ENCODE measurements at regions not wholly inside any gene's neighbourhood (a gene's known extent, or its start where the extent isn't known, plus 50 kb on each side); places are given as distances from the start of the nearest gene placed in this dataset.

DNA sequence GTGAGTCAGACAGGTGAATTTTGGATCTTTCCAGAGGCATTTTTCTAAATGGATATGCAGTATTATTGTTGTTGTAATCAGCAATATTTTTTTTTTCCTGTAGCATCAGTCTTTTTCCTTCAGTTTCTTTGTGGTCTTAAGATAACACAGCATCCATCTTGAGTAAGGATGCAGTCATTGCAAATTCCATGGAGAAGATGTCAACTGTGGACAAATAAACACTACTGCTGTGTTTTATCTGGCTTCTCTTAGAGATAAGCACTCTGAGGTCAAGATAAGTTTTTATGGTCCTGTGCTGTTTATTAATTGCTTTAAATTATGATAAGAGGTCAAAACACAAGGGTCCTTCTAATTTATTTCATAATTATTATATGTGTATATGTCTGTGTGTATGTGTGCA, 1255.7 kb downstream of the ADGRL3 start:
- H3K79me2 ChIP-seq (ENCODE audit: insufficient read depth) = no peaks in the 10 kb centered on the region
- ChIA-PET POLR2A (no interaction called here), CTCF (no interaction called here)
- H3K9me2 ChIP-seq = 0 out of 2 replicates have a peak, but pooled peaks cover 2% of the 10 kb centered on the region
- no peak for TF ChIP-seq RCOR1 (IDR thresholded peaks at IDR 0.05; ENCODE audit: low read length)
- TF ChIP-seq ELF1 (IDR thresholded peaks at IDR 0.05) = no peak
- TF ChIP-seq SMC3 (IDR thresholded peaks at IDR 0.05; ENCODE audit: low read depth, low read length) = no peak
- no peak for TF ChIP-seq SIN3A (IDR thresholded peaks at IDR 0.05; ENCODE audit: borderline replicate concordance, low read depth, low read length)
- TF ChIP-seq TEAD4 (IDR thresholded peaks at IDR 0.05; ENCODE audit: borderline replicate concordance, insufficient read depth) = no peak
- no peak for TF ChIP-seq YY1 (IDR thresholded peaks at IDR 0.05; ENCODE audit: low read depth)
- no peak for TF ChIP-seq FOXM1 (IDR thresholded peaks at IDR 0.05; ENCODE audit: low read depth)
- TF ChIP-seq, protein P1, sequence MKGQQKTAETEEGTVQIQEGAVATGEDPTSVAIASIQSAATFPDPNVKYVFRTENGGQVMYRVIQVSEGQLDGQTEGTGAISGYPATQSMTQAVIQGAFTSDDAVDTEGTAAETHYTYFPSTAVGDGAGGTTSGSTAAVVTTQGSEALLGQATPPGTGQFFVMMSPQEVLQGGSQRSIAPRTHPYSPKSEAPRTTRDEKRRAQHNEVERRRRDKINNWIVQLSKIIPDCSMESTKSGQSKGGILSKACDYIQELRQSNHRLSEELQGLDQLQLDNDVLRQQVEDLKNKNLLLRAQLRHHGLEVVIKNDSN (IDR thresholded peaks at IDR 0.05; ENCODE audit: borderline replicate concordance, low read depth) = no peak
- TF ChIP-seq, protein P2, sequence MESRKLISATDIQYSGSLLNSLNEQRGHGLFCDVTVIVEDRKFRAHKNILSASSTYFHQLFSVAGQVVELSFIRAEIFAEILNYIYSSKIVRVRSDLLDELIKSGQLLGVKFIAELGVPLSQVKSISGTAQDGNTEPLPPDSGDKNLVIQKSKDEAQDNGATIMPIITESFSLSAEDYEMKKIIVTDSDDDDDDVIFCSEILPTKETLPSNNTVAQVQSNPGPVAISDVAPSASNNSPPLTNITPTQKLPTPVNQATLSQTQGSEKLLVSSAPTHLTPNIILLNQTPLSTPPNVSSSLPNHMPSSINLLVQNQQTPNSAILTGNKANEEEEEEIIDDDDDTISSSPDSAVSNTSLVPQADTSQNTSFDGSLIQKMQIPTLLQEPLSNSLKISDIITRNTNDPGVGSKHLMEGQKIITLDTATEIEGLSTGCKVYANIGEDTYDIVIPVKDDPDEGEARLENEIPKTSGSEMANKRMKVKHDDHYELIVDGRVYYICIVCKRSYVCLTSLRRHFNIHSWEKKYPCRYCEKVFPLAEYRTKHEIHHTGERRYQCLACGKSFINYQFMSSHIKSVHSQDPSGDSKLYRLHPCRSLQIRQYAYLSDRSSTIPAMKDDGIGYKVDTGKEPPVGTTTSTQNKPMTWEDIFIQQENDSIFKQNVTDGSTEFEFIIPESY (IDR thresholded peaks at IDR 0.05; ENCODE audit: borderline replicate concordance, low read depth) = no peak
- TF ChIP-seq, protein P3, sequence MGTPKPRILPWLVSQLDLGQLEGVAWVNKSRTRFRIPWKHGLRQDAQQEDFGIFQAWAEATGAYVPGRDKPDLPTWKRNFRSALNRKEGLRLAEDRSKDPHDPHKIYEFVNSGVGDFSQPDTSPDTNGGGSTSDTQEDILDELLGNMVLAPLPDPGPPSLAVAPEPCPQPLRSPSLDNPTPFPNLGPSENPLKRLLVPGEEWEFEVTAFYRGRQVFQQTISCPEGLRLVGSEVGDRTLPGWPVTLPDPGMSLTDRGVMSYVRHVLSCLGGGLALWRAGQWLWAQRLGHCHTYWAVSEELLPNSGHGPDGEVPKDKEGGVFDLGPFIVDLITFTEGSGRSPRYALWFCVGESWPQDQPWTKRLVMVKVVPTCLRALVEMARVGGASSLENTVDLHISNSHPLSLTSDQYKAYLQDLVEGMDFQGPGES (IDR thresholded peaks at IDR 0.05; ENCODE audit: low read depth, low read length) = no peak
- TF ChIP-seq TCF12 (IDR thresholded peaks at IDR 0.05) = no peak
- TF ChIP-seq, protein P4, sequence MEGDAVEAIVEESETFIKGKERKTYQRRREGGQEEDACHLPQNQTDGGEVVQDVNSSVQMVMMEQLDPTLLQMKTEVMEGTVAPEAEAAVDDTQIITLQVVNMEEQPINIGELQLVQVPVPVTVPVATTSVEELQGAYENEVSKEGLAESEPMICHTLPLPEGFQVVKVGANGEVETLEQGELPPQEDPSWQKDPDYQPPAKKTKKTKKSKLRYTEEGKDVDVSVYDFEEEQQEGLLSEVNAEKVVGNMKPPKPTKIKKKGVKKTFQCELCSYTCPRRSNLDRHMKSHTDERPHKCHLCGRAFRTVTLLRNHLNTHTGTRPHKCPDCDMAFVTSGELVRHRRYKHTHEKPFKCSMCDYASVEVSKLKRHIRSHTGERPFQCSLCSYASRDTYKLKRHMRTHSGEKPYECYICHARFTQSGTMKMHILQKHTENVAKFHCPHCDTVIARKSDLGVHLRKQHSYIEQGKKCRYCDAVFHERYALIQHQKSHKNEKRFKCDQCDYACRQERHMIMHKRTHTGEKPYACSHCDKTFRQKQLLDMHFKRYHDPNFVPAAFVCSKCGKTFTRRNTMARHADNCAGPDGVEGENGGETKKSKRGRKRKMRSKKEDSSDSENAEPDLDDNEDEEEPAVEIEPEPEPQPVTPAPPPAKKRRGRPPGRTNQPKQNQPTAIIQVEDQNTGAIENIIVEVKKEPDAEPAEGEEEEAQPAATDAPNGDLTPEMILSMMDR (IDR thresholded peaks at IDR 0.05) = no peak
- no peak for TF ChIP-seq EP300 (IDR thresholded peaks at IDR 0.05; ENCODE audit: borderline replicate concordance in 1 of 2, low read depth in 1 of 2, low read length in 1 of 2)
- no peak for TF ChIP-seq POLR2AphosphoS5 (IDR thresholded peaks at IDR 0.05; ENCODE audit: low read depth, low read length)
- TF ChIP-seq, protein P5, sequence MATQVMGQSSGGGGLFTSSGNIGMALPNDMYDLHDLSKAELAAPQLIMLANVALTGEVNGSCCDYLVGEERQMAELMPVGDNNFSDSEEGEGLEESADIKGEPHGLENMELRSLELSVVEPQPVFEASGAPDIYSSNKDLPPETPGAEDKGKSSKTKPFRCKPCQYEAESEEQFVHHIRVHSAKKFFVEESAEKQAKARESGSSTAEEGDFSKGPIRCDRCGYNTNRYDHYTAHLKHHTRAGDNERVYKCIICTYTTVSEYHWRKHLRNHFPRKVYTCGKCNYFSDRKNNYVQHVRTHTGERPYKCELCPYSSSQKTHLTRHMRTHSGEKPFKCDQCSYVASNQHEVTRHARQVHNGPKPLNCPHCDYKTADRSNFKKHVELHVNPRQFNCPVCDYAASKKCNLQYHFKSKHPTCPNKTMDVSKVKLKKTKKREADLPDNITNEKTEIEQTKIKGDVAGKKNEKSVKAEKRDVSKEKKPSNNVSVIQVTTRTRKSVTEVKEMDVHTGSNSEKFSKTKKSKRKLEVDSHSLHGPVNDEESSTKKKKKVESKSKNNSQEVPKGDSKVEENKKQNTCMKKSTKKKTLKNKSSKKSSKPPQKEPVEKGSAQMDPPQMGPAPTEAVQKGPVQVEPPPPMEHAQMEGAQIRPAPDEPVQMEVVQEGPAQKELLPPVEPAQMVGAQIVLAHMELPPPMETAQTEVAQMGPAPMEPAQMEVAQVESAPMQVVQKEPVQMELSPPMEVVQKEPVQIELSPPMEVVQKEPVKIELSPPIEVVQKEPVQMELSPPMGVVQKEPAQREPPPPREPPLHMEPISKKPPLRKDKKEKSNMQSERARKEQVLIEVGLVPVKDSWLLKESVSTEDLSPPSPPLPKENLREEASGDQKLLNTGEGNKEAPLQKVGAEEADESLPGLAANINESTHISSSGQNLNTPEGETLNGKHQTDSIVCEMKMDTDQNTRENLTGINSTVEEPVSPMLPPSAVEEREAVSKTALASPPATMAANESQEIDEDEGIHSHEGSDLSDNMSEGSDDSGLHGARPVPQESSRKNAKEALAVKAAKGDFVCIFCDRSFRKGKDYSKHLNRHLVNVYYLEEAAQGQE (IDR thresholded peaks at IDR 0.05; ENCODE audit: low read depth, low read length) = no peak
- no peak for TF ChIP-seq RXRA (IDR thresholded peaks at IDR 0.05; ENCODE audit: borderline replicate concordance, low read depth)
- TF ChIP-seq EZH2phosphoT487 (IDR thresholded peaks at IDR 0.05; ENCODE audit: borderline replicate concordance, low read depth) = no peak
- TF ChIP-seq CHD2 (IDR thresholded peaks at IDR 0.05; ENCODE audit: low read length, partially characterized antibody) = no peak
- no peak overlapping the region for H3K9ac ChIP-seq
- H3K4me1 ChIP-seq (ENCODE audit: control insufficient read depth in 1 of 2, insufficient read depth in 2 of 2, low read depth in 1 of 2, low read length in 1 of 2) = no peaks in the 10 kb centered on the region
- H3K9me3 ChIP-seq = no peaks in the 10 kb centered on the region
- H3K36me3 ChIP-seq (replicated peaks in 1 of 2; ENCODE audit: control insufficient read depth in 1 of 2, insufficient read depth in 2 of 2, low read length in 1 of 2) = no peaks in the 10 kb centered on the region
- no peaks in the 10 kb centered on the region for H3K27me3 ChIP-seq (ENCODE audit: insufficient read depth)
- H3K27ac ChIP-seq (ENCODE audit: low read depth in 2 of 2, low read length in 1 of 2) = no peak overlapping the region
- no peak for DNase-seq
- no peak overlapping the region for H3K4me2 ChIP-seq
- no peaks in the 10 kb centered on the region for H4K20me1 ChIP-seq (ENCODE audit: insufficient read depth)
- no peaks in the 10 kb centered on the region for H3F3A ChIP-seq (replicated peaks; ENCODE audit: insufficient read depth)
- no peak overlapping the region for H3K4me3 ChIP-seq (ENCODE audit: low read depth in 2 of 2, low read length in 1 of 2)
- H2AFZ ChIP-seq (ENCODE audit: low read depth) = no peak overlapping the region
